K562 (cell line): ENCODE measurements at regions not wholly inside any gene's neighbourhood (a gene's known extent, or its start where the extent isn't known, plus 50 kb on each side); places are given as distances from the start of the nearest gene placed in this dataset.

Experiments used
- ATAC-seq: fragments of 200-7000 bp; cut with Tn5 transposase; 3 replicates; pipeline ENCODE4 v1.9.1; 2020; ENCODE audit warnings: moderate library complexity
- BruUV-seq: library from RNA; stranded (reverse); fragments of 400-500 nt; replicated peaks from 2 replicates; lab custom pipeline; 2021; lab: Mats Ljungman, UMichigan
- CTCF ChIA-PET: fragments of 300-600 bp; formaldehyde crosslinking; extraction: SDS; loops from one replicate; lab custom pipeline; 2021; ENCODE audit warnings: low intra/inter-chr PET ratio; lab: Yijun Ruan, JAX
- POLR2A ChIA-PET: fragments of 300-600, 350-650 bp; sonication (Branson Sonifier 250); formaldehyde crosslinking; extraction: SDS; loops from one replicate; lab custom pipeline; 2021; ENCODE audit warnings: antibody characterized with exemption, inconsistent platforms; lab: Yijun Ruan, JAX
- DNase-seq, 4 experiments: peaks; one replicate each; pipeline versions ENCODE4 v3.0.0 to v3.0.0-alpha.2; 2011 to 2018; ENCODE audit warnings: low spot score in 3 of 4, mixed read lengths in 3 of 4; ENCODE audit errors: extremely low read depth in 1 of 4
- FAIRE-seq: peaks from 2 replicates; lab custom pipeline; 2011; peaks lifted over from hg19 to GRCh38; lab: Jason Lieb, UNC
- H2AFZ ChIP-seq: 2 replicates; pipeline ENCODE4 v1.6.0; 2011; ENCODE audit warnings: low read depth, low read length, control low read depth, inconsistent platforms
- H3K27ac ChIP-seq: fragments of 200-600 bp; 3 replicates; pipeline ENCODE4 v1.8.0; 2011; ENCODE audit warnings: low read depth, mild to moderate bottlenecking, control low read depth, inconsistent platforms, low read length, moderate library complexity, mixed read lengths; ENCODE audit errors: extremely low read depth
- H3K27me3 ChIP-seq, 2 experiments: fragments of 300-600 bp in 1 of 2; 2 replicates in 1 of 2; 3 replicates in 1 of 2; pipeline versions ENCODE4 v1.6.0 to v1.8.0; 2011; ENCODE audit warnings: inconsistent platforms in 2 of 2, low read length in 2 of 2, mild to moderate bottlenecking in 1 of 2, mixed read lengths in 1 of 2, moderate library complexity in 1 of 2; ENCODE audit not compliant: control insufficient read depth in 2 of 2, insufficient read depth in 2 of 2
- H3K36me3 ChIP-seq: fragments of 300-600 bp; 3 replicates; pipeline ENCODE4 v1.8.0; 2011; ENCODE audit warnings: mild to moderate bottlenecking, low read length, inconsistent platforms; ENCODE audit not compliant: control insufficient read depth, insufficient read depth
- H3K4me1 ChIP-seq, 2 experiments: fragments of 200-600 bp in 1 of 2; replicated peaks in 1 of 2; 2 replicates in 1 of 2; 3 replicates in 1 of 2; pipeline versions ENCODE4 v1.5.1 to v1.8.0; 2011; ENCODE audit warnings: inconsistent platforms in 2 of 2, low read length in 2 of 2, mild to moderate bottlenecking in 1 of 2, mixed read lengths in 1 of 2, moderate library complexity in 1 of 2; ENCODE audit not compliant: control insufficient read depth in 2 of 2, insufficient read depth in 2 of 2
- H3K4me2 ChIP-seq: 2 replicates; pipeline ENCODE4 v1.6.1; 2011; ENCODE audit warnings: low read length, control low read depth, inconsistent platforms, mixed read lengths; ENCODE audit not compliant: insufficient read depth
- H3K4me3 ChIP-seq: fragments of 200-600 bp; sonication (generic), shearing (Covaris generic); 2 replicates; pipeline ENCODE4 v1.5.1; 2016; ENCODE audit warnings: control low read depth, inconsistent platforms
- H3K79me2 ChIP-seq: fragments of 200-600 bp; 3 replicates; pipeline ENCODE4 v1.8.0; 2011; ENCODE audit warnings: low read length, inconsistent platforms; ENCODE audit not compliant: control insufficient read depth, insufficient read depth
- H3K9ac ChIP-seq, 2 experiments: 2 replicates each; pipeline versions ENCODE4 v1.6.0 to v1.6.1; 2011; ENCODE audit warnings: low read depth in 2 of 2, low read length in 2 of 2, control low read depth in 1 of 2, inconsistent platforms in 1 of 2, mild to moderate bottlenecking in 1 of 2, mixed read lengths in 1 of 2; ENCODE audit not compliant: insufficient read depth in 1 of 2
- H3K9me1 ChIP-seq: one replicate; pipeline ENCODE4 v1.6.0; 2011; ENCODE audit warnings: inconsistent platforms, mild to moderate bottlenecking, low read length, moderate library complexity; ENCODE audit not compliant: control insufficient read depth, insufficient read depth
- H3K9me3 ChIP-seq: replicated peaks from 2 replicates; pipeline ENCODE4 v1.5.1; 2011; ENCODE audit warnings: low read depth, low read length, inconsistent platforms; ENCODE audit not compliant: control insufficient read depth, insufficient read depth
- H4K20me1 ChIP-seq: replicated peaks from 2 replicates; pipeline ENCODE4 v1.6.1; 2011; ENCODE audit warnings: low read length, inconsistent platforms, mixed read lengths; ENCODE audit not compliant: control insufficient read depth, insufficient read depth
- FIP1L1 ChIP-seq: fragments of 200-400 bp; formaldehyde crosslinking; IDR thresholded peaks from 2 replicates; pipeline ENCODE4 v1.6.1; 2018; ENCODE audit warnings: mild to moderate bottlenecking, low read depth, low read length; ENCODE audit not compliant: poor library complexity, severe bottlenecking
- IFI16 ChIP-seq: fragments of 250-450 bp; sonication (Bioruptor Pico); IDR thresholded peaks from 2 replicates; pipeline ENCODE4 v2.1.2; 2022; ENCODE audit warnings: mild to moderate bottlenecking, inconsistent platforms
- NEUROD1 ChIP-seq: fragments of 150-350 bp; IDR thresholded peaks from 2 replicates; pipeline ENCODE4 v1.6.1; 2014; ENCODE audit warnings: borderline replicate concordance, low read length, low read depth; ENCODE audit not compliant: partially characterized antibody
- RNF2 ChIP-seq: sonication (generic); IDR thresholded peaks from 2 replicates; pipeline ENCODE4 v1.6.1; 2016
- ZKSCAN3 ChIP-seq: fragments of 250-450 bp; sonication (Bioruptor Pico); IDR thresholded peaks from 2 replicates; pipeline ENCODE4 v1.4.0; 2020
- ZNF274 ChIP-seq: IDR thresholded peaks from 2 replicates; pipeline ENCODE4 v1.6.1; 2011; ENCODE audit warnings: low read depth, mild to moderate bottlenecking, low read length, moderate library complexity, borderline replicate concordance
- WGBS: fragments of 100-300 bp; shearing (Covaris generic); methylation state at CpG from one replicate; pipeline ENCODE4 v1.1.6; 2016; ENCODE audit warnings: low coverage, mixed read lengths; ENCODE audit not compliant: insufficient coverage; ENCODE audit errors: missing lambda C conversion rate; 5-methylcytosine and 5-hydroxymethylcytosine counted together
- in situ Hi-C: fragments of 300-500 bp; cut with MboI; formaldehyde crosslinking; loops from 4 replicates; pipeline ENCODE4 v1.15.0; 2018; ENCODE audit warnings: inconsistent platforms, mixed read lengths
- intact Hi-C: fragments of 100-400 bp; cut with micrococcal nuclease; formaldehyde crosslinking; loops from 2 replicates; pipeline ENCODE4 v1.14.2; 2022
- TF ChIP-seq, protein P1 (sequence below), 2 experiments: IDR thresholded peaks; 2 replicates each; pipeline ENCODE4 v1.6.1; 2011; ENCODE audit warnings: borderline replicate concordance in 1 of 2, control low read depth in 1 of 2, low read depth in 1 of 2, low read length in 1 of 2, mild to moderate bottlenecking in 1 of 2, mixed read lengths in 1 of 2, moderate library complexity in 1 of 2; ENCODE audit not compliant: insufficient read depth in 1 of 2, insufficient read length in 1 of 2, poor library complexity in 1 of 2, severe bottlenecking in 1 of 2; ENCODE audit errors: extremely low read depth in 1 of 2

DNA sequence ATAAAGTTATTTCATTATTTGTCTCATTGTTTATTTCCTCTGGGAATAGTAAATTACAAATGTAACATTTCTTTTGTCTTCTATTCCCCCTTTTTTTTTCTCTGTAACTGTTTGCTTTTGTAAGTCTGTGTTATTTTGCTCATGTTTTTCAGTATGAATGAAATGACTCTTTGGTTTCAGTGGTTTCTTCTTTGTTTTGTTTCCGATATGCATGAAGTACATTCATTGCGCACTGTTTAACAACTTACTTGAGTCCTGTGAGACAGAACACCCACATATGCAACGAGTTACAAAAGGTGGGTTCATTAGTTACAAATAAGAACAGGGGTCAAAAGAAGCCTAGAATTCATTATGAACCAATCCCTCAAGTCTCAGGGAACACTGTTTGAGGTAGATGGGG is 175.0 kb upstream of the UGT8 start (continued):
- no peak for TF ChIP-seq FIP1L1

DNA sequence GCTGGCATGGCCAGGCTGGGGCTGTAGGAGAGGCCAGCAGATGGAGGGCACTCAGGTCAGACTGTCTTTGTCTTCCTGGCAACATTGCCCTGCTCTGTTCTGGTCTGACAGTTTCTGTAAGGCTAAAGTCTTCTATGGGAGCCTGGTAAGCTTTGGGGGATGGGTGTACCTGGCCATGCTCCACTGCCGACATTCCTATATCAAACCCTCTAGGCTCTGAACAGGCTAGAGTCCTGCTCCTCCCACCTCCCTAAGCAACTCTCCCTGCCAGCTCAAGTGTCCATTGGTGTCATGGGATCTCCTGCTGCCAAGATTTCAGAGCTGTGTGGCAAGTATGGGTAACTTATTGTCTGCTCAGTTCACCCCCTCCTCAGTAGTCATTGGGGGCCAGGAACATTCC is 163.5 kb upstream of the UGT8 start:
- Histone ChIP-seq H3K4me3 (no peak overlapping the region), H3K27ac (no peak overlapping the region), H3K9ac (no peak overlapping the region), H3K9me3 (no peaks in the 10 kb centered on the region), H4K20me1 (no peaks in the 10 kb centered on the region), H3K36me3 (no peaks in the 10 kb centered on the region), H3K79me2 (no peaks in the 10 kb centered on the region), H3K4me2 (no peak overlapping the region), H3K4me1 (no peaks in the 10 kb centered on the region), H3K27me3 (no peaks in the 10 kb centered on the region), H2AFZ (no peak overlapping the region), H3K9me1 (no peaks in the 10 kb centered on the region)
- POLR2A ChIA-PET = no interaction called here
- WGBS = 0% methylated on average over 1 of the region's 1 CpG
- no peak for TF ChIP-seq ZKSCAN3
- TF ChIP-seq, protein P1, sequence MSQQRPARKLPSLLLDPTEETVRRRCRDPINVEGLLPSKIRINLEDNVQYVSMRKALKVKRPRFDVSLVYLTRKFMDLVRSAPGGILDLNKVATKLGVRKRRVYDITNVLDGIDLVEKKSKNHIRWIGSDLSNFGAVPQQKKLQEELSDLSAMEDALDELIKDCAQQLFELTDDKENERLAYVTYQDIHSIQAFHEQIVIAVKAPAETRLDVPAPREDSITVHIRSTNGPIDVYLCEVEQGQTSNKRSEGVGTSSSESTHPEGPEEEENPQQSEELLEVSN (IDR thresholded peaks at IDR 0.05; ENCODE audit: borderline replicate concordance in 1 of 2, extremely low read depth in 1 of 2, insufficient read depth in 1 of 2, insufficient read length in 1 of 2, low read depth in 1 of 2, low read length in 1 of 2, poor library complexity in 1 of 2, severe bottlenecking in 1 of 2) = no peak
- TF ChIP-seq RNF2 = no peak
- TF ChIP-seq ZNF274 = no peak
- no peak for TF ChIP-seq IFI16 (CRISPR knock-in tag)
- no peak for TF ChIP-seq NEUROD1
- BruUV-seq = no TSS peak
- FAIRE-seq (no peak), DNase-seq (no peak), ATAC-seq (no peak)
- in situ Hi-C loops (no loop called here), intact Hi-C loops (no loop called here)
- CTCF ChIA-PET = no interaction called here
